ENCODE measurements at regions not wholly inside any gene's neighbourhood (a gene's known extent, or its start where the extent isn't known, plus 50 kb on each side); places are given as distances from the start of the nearest gene placed in this dataset.

DNA sequence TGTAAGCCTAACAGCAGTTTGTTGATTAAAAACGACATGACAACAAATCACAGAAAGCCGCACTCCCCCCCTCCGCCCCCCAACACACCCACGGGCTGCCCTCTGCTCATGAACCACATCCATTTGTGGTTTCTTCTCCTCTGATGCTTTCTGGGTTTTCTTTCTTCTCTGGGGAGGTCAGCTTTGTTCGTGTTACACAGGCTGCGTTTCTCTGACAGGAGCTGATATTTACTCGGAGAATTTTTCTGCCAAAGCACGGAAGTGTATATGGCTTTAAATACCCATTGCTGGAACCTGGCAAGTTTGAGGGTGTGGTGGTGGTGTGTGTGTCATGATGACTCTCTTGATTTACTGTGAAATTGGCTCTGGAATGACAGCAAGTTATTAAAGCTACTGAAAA lies 883.7 kb upstream of the TMEM132C start:
- DNase-seq (ENCODE audit: low spot score) (no peak), ATAC-seq (no peak)
- H3K4me3 Mint-ChIP-seq: no peak overlapping the region
- no peak overlapping the region for H3K27ac Mint-ChIP-seq
- H3K27me3 Mint-ChIP-seq (ENCODE audit: low read depth): peaks cover 3% of the 10 kb centered on the region
- POLR2A ChIA-PET: interaction anchor here (0.6 kb wide), 1 partner anchor 189 kb away, joined by 3 read pairs; no protein-coding TSS in a partner anchor
- CTCF ChIA-PET: no interaction called here
- TF ChIP-seq GABPB1 (CRISPR knock-in tag; IDR thresholded peaks at IDR 0.05) (no peak), TEAD1 (CRISPR knock-in tag; IDR thresholded peaks at IDR 0.05) (no peak), HMGA2 (CRISPR knock-in tag; IDR thresholded peaks at IDR 0.05) (no peak), ZNF138 (CRISPR knock-in tag; conservative IDR thresholded peaks at IDR 0.05) (no peak), SMAD4 (CRISPR knock-in tag; IDR thresholded peaks at IDR 0.05) (no peak), FOXP1 (CRISPR knock-in tag; IDR thresholded peaks at IDR 0.05; ENCODE audit: borderline replicate concordance) (no peak), ZNF263 (CRISPR knock-in tag; IDR thresholded peaks at IDR 0.05; ENCODE audit: low read depth) (no peak), CREB1 (CRISPR knock-in tag; IDR thresholded peaks at IDR 0.05) (no peak), NR2C2 (CRISPR knock-in tag; IDR thresholded peaks at IDR 0.05) (no peak), NFYB (CRISPR knock-in tag; conservative IDR thresholded peaks at IDR 0.05; ENCODE audit: low read depth) (no peak), GTF2I (CRISPR knock-in tag; conservative IDR thresholded peaks at IDR 0.05) (no peak), ELF4 (CRISPR knock-in tag; IDR thresholded peaks at IDR 0.05; ENCODE audit: low read depth) (no peak), JAZF1 (CRISPR knock-in tag; IDR thresholded peaks at IDR 0.05) (no peak)
- TF ChIP-seq, protein P1, sequence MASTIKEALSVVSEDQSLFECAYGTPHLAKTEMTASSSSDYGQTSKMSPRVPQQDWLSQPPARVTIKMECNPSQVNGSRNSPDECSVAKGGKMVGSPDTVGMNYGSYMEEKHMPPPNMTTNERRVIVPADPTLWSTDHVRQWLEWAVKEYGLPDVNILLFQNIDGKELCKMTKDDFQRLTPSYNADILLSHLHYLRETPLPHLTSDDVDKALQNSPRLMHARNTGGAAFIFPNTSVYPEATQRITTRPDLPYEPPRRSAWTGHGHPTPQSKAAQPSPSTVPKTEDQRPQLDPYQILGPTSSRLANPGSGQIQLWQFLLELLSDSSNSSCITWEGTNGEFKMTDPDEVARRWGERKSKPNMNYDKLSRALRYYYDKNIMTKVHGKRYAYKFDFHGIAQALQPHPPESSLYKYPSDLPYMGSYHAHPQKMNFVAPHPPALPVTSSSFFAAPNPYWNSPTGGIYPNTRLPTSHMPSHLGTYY (CRISPR knock-in tag; IDR thresholded peaks at IDR 0.05): no peak
- TF ChIP-seq, protein P2, sequence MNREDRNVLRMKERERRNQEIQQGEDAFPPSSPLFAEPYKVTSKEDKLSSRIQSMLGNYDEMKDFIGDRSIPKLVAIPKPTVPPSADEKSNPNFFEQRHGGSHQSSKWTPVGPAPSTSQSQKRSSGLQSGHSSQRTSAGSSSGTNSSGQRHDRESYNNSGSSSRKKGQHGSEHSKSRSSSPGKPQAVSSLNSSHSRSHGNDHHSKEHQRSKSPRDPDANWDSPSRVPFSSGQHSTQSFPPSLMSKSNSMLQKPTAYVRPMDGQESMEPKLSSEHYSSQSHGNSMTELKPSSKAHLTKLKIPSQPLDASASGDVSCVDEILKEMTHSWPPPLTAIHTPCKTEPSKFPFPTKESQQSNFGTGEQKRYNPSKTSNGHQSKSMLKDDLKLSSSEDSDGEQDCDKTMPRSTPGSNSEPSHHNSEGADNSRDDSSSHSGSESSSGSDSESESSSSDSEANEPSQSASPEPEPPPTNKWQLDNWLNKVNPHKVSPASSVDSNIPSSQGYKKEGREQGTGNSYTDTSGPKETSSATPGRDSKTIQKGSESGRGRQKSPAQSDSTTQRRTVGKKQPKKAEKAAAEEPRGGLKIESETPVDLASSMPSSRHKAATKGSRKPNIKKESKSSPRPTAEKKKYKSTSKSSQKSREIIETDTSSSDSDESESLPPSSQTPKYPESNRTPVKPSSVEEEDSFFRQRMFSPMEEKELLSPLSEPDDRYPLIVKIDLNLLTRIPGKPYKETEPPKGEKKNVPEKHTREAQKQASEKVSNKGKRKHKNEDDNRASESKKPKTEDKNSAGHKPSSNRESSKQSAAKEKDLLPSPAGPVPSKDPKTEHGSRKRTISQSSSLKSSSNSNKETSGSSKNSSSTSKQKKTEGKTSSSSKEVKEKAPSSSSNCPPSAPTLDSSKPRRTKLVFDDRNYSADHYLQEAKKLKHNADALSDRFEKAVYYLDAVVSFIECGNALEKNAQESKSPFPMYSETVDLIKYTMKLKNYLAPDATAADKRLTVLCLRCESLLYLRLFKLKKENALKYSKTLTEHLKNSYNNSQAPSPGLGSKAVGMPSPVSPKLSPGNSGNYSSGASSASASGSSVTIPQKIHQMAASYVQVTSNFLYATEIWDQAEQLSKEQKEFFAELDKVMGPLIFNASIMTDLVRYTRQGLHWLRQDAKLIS (CRISPR knock-in tag; IDR thresholded peaks at IDR 0.05; ENCODE audit: borderline replicate concordance): no peak
- TF ChIP-seq, protein P3, sequence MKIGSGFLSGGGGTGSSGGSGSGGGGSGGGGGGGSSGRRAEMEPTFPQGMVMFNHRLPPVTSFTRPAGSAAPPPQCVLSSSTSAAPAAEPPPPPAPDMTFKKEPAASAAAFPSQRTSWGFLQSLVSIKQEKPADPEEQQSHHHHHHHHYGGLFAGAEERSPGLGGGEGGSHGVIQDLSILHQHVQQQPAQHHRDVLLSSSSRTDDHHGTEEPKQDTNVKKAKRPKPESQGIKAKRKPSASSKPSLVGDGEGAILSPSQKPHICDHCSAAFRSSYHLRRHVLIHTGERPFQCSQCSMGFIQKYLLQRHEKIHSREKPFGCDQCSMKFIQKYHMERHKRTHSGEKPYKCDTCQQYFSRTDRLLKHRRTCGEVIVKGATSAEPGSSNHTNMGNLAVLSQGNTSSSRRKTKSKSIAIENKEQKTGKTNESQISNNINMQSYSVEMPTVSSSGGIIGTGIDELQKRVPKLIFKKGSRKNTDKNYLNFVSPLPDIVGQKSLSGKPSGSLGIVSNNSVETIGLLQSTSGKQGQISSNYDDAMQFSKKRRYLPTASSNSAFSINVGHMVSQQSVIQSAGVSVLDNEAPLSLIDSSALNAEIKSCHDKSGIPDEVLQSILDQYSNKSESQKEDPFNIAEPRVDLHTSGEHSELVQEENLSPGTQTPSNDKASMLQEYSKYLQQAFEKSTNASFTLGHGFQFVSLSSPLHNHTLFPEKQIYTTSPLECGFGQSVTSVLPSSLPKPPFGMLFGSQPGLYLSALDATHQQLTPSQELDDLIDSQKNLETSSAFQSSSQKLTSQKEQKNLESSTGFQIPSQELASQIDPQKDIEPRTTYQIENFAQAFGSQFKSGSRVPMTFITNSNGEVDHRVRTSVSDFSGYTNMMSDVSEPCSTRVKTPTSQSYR (CRISPR knock-in tag; IDR thresholded peaks at IDR 0.05): no peak
- TF ChIP-seq, protein P4, sequence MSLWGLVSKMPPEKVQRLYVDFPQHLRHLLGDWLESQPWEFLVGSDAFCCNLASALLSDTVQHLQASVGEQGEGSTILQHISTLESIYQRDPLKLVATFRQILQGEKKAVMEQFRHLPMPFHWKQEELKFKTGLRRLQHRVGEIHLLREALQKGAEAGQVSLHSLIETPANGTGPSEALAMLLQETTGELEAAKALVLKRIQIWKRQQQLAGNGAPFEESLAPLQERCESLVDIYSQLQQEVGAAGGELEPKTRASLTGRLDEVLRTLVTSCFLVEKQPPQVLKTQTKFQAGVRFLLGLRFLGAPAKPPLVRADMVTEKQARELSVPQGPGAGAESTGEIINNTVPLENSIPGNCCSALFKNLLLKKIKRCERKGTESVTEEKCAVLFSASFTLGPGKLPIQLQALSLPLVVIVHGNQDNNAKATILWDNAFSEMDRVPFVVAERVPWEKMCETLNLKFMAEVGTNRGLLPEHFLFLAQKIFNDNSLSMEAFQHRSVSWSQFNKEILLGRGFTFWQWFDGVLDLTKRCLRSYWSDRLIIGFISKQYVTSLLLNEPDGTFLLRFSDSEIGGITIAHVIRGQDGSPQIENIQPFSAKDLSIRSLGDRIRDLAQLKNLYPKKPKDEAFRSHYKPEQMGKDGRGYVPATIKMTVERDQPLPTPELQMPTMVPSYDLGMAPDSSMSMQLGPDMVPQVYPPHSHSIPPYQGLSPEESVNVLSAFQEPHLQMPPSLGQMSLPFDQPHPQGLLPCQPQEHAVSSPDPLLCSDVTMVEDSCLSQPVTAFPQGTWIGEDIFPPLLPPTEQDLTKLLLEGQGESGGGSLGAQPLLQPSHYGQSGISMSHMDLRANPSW (CRISPR knock-in tag; conservative IDR thresholded peaks at IDR 0.05; ENCODE audit: low read depth): no peak
- TF ChIP-seq, protein P5, sequence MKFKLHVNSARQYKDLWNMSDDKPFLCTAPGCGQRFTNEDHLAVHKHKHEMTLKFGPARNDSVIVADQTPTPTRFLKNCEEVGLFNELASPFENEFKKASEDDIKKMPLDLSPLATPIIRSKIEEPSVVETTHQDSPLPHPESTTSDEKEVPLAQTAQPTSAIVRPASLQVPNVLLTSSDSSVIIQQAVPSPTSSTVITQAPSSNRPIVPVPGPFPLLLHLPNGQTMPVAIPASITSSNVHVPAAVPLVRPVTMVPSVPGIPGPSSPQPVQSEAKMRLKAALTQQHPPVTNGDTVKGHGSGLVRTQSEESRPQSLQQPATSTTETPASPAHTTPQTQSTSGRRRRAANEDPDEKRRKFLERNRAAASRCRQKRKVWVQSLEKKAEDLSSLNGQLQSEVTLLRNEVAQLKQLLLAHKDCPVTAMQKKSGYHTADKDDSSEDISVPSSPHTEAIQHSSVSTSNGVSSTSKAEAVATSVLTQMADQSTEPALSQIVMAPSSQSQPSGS (CRISPR knock-in tag; IDR thresholded peaks at IDR 0.05; ENCODE audit: borderline replicate concordance, low read depth): no peak
- TF ChIP-seq, protein P6, sequence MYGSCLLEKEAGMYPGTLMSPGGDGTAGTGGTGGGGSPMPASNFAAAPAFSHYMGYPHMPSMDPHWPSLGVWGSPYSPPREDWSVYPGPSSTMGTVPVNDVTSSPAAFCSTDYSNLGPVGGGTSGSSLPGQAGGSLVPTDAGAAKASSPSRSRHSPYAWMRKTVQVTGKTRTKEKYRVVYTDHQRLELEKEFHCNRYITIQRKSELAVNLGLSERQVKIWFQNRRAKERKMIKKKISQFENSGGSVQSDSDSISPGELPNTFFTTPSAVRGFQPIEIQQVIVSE (CRISPR knock-in tag; IDR thresholded peaks at IDR 0.05; ENCODE audit: borderline replicate concordance): no peak
- no peaks in the 10 kb centered on the region for H3K4me1 Mint-ChIP-seq
- peaks cover 45% of the 10 kb centered on the region for H3K9me3 Mint-ChIP-seq
- peaks cover 32% of the 10 kb centered on the region for H3K36me3 Mint-ChIP-seq
